Iris pigment epithelial cell (primary cell): ENCODE measurements at regions not wholly inside any gene's neighbourhood (a gene's known extent, or its start where the extent isn't known, plus 50 kb on each side); places are given as distances from the start of the nearest gene placed in this dataset.
A peak's percentile ranks its signal among the peaks of the same experiment; 100 is the strongest.

Experiments used
- DNase-seq: peaks from one replicate; pipeline ENCODE4 v3.0.0-alpha.2; 2011; ENCODE audit warnings: low read depth

DNA sequence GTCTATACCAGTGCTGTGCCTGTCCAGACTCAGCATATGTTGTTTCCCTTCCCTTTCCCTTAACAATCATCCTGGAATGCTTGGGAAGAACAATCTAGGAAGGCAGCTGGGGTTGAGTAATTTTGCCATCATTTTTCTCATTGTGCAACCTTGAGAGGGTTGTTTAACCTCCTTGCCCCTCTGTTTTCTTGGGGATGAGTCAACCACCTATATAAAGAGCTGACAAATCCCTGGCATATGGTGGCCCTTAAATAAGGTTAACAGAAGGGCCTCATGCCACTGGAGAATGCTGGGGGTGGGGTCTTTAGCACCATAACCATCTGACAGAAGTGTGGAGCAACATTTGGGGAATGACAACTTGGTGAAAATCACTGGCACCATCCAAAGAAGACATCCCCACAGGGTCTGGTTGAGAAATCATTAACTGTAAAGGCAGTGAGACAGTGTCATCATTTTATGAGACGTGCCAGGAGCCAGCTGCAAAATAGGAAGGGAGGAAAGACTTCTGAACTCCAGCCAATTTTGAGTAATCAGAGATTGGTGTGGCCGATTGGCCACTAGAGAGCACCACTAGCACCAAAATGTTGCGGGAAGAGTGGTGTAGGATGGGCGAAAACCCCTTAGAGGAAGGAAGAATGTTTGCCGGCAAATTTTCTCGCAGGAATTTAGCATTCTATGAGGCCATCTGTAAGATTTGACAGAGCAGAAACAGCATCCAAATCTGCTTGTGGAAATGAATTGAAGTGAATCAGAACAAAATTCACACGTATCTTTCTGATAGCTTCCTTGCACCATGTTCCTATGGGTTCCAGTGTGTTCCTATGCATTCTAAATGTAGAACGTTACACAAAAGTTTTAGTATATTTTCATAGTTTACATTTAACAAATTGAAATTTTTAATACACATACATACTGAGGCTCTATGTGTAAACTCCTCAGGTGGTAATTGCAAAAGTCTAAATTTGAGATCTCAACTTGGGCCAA lies 113.8 kb downstream of the MSX2 start:
- DNase-seq: no peak

GRCh38 chr5:174834081-174834480 lies 109.7 kb downstream of the MSX2 start:
- DNase-seq: no peak

- no peak for DNase-seq
These were observed 108.4 kb downstream of the MSX2 start for GRCh38 chr5:174832811-174833210.

DNA sequence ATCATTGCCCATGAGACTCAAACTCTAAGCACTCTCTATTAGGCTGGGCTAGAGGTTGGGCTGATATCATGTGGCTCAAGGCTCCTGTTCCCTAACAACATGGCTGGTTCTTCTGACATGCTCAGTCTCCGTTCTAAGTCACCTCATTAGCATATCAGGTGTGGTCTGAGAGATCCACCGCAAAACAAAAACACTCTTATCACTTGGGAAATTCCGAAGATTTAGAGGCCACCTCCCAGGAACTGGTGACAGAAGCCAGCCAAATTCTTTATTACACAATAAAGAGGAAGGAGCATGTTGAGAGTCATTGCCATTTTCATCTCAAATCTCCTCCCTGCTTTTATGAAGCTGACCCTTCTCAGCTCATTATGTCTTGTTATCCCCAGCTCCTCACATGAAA lies 107.6 kb downstream of the MSX2 start:
- DNase-seq: no peak

- no peak for DNase-seq
These were observed 106.8 kb downstream of the MSX2 start for GRCh38 chr5:174831031-174831660.

- DNase-seq: no peak
These were observed 105.1 kb downstream of the MSX2 start for GRCh38 chr5:174829511-174829864.

DNA sequence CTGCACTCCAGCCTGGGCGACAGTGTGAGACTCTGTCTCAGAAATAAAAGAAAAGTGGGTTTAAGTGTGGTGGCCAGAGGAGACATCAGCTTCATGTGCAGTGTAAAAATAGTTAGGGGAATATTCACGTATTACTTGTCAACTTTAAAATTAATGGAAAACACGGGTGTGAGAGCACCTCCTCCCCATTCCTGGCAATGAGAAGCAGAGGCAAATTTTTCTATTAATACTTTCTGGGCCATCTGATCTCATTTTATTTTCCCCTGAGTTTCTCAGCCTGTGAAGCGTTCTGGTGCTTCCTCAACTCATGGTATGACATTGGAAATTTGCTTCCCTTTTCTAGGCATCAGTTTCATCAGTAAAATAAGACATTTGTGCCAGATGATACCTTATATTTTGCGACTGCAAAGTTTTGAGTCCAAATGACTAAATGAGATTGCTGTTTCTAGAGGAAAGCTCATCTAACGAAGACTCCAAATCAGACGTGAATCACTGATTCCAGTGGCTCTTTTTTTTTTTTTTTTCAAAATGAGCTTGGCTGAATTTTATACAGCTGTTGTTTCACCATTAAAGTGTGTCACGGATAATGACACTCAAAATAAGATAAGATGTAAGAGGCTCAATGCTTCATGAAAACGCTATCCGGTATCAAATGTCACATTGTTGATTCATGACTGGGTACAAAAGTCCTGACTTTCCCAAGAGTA lies 104.6 kb downstream of the MSX2 start:
- no peak for DNase-seq

GRCh38 chr5:174827558-174827957 lies 103.2 kb downstream of the MSX2 start:
- peak; percentile 1 for DNase-seq

DNA sequence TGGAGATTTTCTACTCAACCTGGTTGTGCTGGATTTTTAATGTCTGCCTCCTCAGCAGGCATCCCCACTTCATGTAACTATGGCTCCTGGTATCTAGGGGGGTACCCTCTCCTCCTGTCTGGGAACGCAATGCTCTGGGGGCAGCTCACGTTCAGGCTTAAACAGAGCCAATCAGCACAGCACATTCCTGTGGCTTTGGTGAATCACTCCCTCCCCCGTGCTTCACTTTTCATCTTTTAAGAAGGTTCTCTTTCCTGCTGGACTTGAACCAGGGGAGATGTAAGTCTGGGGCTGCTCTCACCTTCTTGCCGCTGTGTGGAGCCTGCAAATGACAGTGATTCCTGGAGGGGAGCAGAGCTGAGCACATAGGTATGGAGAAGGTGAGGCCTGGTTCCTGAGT lies 101.2 kb downstream of the MSX2 start:
- peak; percentile 5 for DNase-seq

DNA sequence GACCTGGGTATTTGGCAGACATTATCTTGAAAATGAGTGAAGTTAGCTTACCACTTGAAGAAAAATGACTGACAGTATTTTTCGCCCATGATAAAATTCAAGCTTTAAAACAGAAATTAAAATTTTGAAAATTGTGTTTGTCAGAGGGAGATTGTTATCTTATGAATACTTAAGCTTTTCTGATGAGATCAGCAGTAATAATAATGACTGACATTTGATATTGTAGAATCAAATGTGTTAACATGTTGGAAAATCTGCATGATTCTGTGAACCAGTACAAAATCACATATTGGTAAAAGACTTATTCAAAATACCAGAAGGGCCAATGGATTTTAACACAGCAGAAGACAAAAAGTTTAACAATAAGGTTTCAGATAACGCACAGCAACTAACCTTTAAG lies 94.0 kb downstream of the MSX2 start:
- no peak for DNase-seq

GRCh38 chr5:174817610-174818009 lies 93.2 kb downstream of the MSX2 start:
- no peak for DNase-seq

GRCh38 chr5:174816858-174817257 lies 92.5 kb downstream of the MSX2 start:
- no peak for DNase-seq

- no peak for DNase-seq
These were observed 87.1 kb downstream of the MSX2 start for GRCh38 chr5:174811438-174811837.

DNA sequence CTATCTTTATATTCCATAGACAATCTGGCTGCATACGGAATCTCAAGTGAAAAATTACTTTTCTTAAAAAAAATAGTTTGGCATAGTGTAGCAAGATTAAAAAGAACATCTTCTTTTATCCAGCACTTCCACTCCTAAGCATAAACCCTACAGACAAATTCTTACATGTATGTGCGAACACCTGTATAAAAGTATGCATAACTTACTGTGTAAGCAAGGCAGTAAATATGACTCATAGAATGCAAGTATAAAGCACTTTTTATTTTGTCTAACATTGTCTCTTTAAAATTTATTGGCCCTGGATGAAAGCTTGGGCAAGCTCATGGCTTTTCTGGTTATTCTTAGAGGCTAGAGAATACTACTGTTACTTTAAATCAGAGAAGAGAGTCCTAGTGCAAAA lies 86.4 kb downstream of the MSX2 start:
- DNase-seq: no peak

GRCh38 chr5:174807471-174807870 lies 83.1 kb downstream of the MSX2 start:
- no peak for DNase-seq

DNA sequence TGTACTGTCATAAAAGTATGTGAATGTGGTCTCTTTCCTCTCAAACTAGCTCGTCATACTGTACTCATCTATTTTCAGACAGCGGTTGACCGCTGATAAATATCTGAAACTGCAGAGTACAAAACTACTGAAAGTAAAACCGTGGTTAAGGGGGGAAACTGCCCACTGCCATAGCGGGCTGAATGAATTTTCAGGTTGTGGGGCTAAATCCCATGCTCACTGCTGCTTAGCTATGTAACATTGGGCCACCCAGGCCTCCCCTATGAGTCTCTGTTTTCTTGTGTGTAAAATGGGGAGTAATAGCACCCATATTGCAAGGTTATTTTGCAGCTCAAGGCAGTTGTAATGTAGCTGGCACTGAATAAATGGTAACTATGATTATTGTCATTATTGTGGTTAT lies 82.3 kb downstream of the MSX2 start:
- DNase-seq: no peak

DNA sequence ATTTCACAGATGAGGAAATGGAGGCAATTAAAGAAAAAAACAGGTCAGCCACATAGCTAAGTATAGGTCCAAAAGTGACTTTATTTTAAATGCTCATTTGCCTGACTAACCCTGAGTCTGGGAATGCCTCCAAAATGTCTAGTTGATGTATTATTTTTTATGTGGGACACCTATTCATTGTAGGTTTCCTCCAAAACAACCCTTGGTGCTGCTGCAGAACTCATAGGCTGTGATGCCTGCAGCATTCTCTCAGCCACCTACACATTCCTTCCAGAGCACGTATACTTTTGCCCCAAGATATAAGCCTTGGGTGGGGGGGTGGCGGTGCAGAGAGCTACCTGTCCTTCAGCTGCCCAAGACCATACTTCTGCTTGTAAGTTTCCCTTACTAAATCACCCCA lies 77.4 kb downstream of the MSX2 start:
- no peak for DNase-seq

GRCh38 chr5:174800435-174800834 lies 76.1 kb downstream of the MSX2 start:
- DNase-seq: no peak

- no peak for DNase-seq
These were observed 74.7 kb downstream of the MSX2 start for GRCh38 chr5:174799121-174799520.

DNA sequence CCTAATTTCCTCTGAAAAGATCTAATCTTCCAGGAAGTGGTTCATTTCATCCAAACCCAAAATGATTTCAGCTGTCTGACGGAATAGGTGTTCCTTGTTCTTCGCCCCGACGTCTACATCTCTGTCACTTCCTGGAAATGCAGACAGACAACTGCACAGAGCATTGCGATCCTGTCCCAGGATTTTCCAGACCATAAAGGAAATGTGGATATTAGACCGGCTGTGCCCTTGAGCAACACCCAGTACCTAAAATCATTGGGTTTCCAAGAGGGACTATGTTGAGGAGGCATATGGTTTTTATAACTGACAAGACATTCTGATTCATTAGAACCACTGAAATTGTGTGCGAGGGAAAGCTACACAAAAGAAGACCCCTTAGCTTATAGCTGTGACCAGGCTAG lies 74.2 kb downstream of the MSX2 start:
- DNase-seq: no peak

GRCh38 chr5:174796711-174797192 lies 72.4 kb downstream of the MSX2 start:
- DNase-seq: no peak

GRCh38 chr5:174794931-174795672 lies 70.7 kb downstream of the MSX2 start:
- DNase-seq: peak; percentile 7
